GM18505 (cell line): ENCODE measurements at regions not wholly inside any gene's neighbourhood (a gene's known extent, or its start where the extent isn't known, plus 50 kb on each side); places are given as distances from the start of the nearest gene placed in this dataset.

Experiments
- ATAC-seq: cut with Tn5 transposase; IDR thresholded peaks from one replicate; pipeline ENCODE4 v1.9.1; 2021; ENCODE audit not compliant: unreplicated experiment
- POLR2A ChIP-seq: IDR thresholded peaks from 4 replicates; pipeline ENCODE4 v1.6.1; 2011; ENCODE audit warnings: borderline replicate concordance; ENCODE audit not compliant: insufficient read depth, insufficient read length; ENCODE audit errors: extremely low read depth

- ATAC-seq = no peak
- TF ChIP-seq POLR2A = no peak
Measured at GRCh38 chr3:25338158-25338725, 89.8 kb upstream of the RARB start.

- no peak for ATAC-seq
- no peak for TF ChIP-seq POLR2A
Measured at GRCh38 chr3:25339225-25339624, 88.8 kb upstream of the RARB start.

DNA sequence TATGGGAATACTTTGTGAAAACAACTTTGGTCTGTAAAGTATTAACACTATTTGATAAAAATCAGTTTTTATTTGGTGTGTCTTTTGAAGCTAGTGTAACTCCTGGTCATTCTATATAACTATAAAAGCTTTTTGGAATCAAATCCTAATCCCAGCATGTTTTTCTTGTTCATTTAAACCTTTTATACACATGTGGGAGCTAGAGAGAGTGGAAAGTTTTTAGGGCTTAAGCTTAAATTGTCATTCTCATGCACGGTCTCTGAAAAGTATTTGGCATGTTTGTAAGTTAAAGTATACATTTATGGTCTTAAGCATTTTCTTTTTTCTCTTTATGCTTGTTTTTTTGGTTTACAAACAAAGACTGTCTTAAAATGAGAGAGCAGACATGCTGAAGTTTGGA is 83.4 kb upstream of the RARB start:
- no peak for TF ChIP-seq POLR2A
- ATAC-seq = no peak

- ATAC-seq = no peak
- TF ChIP-seq POLR2A = no peak
Measured at GRCh38 chr3:25349095-25349494, 79.0 kb upstream of the RARB start.

- no peak for TF ChIP-seq POLR2A
- ATAC-seq = no peak
Measured at GRCh38 chr3:25349828-25350724, 78.0 kb upstream of the RARB start.

DNA sequence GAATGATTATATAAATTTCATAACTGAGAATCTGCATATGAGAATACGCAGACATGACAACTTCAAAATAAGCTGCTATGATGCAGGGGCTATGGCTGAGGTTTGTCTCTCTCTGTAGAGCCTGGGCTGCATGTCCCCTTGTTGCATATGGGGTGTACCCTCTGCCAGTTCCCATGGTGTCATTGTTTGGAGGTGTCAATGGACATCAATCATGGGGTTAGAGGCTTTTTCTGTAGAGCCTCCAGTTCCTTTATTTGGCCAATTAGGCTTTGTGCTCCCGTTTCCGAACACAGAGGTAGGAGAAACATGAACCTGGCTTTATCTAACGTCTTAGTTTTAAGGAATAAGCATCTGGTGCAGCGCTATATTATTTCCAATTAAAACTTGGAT is 77.3 kb upstream of the RARB start:
- no peak for TF ChIP-seq POLR2A
- no peak for ATAC-seq

GRCh38 chr3:25354071-25354470 is 74.0 kb upstream of the RARB start:
- TF ChIP-seq POLR2A = no peak

DNA sequence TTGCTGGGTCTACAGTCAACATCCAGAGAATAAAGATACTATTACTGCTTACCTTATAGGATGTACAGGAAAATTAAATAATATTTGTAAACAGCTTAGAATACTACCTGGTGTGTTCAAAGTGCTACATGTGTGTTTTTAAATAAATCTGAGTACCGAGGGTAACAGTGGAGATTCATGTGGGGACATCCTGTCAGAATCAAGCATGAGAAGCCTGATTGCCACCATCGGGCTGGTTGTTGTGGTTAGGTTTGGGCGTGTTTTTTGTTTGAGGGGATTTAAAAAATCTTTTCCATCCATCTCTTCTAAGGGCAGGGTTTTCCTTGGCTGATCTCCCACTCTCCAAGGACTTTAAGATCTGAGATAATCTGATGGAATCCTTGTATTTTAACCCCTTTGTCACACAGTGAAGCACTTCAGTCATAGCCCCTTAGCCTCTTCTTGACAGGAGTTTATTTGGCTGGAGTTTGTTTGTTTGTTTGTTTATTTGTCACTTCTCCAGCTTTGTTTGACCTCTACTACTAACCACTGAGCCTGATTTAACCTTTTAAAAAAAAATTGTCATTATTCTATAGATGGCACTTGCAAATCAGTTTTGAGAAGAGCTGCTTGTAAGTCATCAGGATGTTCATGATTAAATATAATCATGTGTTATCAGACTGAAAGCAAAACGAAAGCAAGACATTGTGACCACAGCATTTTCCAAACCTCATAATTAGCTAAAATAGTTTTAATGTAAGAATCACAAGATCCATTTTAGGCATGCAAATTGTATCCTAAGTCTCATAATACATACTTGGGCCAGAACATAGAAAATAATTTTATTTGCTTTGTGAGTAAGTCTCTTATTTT is 72.8 kb upstream of the RARB start:
- no peak for TF ChIP-seq POLR2A
- ATAC-seq = no peak

More at GRCh38 chr3:25354071-25354470, 74.0 kb upstream of the RARB start:
- ATAC-seq = no peak

DNA sequence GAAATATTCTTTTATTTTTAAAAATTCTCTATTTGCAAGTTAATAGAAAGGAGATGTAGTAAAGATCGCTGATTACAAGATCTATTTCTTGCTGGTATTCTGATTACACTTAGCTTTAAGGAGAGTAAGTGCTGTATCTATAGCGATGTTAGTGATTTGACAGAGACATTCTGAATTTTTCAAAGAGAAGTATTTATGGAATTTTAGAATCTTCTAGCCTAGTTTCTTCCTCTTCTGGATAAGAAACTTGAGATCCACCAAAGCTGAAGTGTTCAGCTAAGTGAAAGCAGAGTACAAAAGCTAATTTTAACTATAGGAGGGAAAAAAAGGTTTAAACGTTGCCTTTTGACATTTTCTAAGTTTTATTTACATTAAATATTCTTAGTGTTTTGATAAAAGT is 72.1 kb upstream of the RARB start:
- no peak for ATAC-seq
- TF ChIP-seq POLR2A = no peak

DNA sequence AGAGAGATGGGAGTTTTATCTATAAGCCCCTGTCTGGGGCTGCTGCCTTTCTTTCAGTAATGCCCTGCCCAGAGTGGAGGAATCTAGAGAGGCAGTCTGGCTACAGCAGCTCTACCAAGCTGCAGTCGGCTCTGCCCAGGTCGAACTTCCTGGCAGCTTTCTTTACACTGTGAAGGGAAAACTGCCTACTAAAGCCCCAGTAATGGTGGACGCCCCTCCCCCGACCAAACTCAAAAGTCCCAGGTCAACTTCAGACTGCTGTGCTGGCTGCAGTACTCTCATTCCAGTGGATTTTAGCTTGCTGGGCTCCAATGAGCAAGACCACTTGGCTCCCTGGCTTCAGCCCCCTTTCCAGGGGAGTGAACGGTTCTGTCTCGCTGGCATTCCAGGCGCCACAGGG is 65.9 kb upstream of the RARB start:
- ATAC-seq = no peak
- TF ChIP-seq POLR2A = no peak

DNA sequence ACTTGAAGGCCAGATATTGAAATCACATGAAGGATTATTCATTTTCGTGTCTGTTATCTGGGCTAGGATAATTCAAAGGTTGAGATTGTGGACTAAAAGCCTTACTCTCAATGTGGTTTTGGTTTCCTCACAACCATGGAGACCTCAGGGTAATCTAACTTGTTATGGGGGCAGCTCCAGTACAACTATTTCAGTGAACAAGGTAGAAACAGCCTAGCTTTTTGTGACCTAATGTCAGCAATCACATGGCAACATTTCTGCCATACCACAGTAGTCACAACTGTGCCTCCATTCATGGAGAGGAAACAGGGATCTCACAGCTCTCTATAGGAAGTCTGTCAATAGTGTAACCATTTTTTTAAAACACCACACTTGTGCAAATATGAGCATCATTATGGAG is 62.4 kb upstream of the RARB start:
- ATAC-seq = no peak
- no peak for TF ChIP-seq POLR2A

DNA sequence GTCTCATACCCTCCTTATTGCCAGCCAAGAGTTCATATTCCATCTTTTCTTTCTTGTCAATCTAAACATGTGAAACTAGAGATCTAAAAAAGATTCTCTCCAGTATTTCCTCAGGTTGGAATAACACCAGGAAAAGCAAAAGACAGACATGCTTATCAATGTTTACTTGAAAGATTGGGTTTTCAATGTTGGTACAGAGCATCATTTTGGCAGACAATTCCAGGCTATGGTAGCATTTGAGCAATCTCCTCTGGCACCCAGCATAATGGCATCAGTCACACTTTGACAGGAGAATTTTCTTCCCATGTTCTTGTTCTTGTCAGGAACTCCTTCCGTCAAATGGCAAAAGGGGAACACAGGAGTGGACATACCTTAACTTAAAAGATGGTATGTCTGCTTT is 61.0 kb upstream of the RARB start:
- no peak for TF ChIP-seq POLR2A
- no peak for ATAC-seq

DNA sequence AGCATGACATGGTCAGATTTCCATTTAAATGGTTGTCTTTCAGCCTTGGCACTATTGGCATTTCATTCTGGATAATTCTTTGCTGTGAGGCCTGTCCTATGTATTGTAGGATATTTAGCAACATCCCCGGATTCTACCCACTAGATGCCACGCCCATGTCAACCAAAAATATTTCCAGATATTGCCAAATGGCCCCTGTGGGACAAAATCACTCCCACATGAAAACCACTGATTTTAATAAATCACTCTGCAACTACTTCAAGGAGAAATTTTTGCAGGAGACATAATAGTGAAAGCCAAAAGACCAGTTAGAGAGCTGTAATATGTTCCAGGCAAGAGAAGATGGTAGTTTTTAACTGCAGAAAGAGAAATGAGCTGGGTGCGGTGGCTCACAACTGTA is 55.9 kb upstream of the RARB start:
- no peak for ATAC-seq
- TF ChIP-seq POLR2A = no peak
